ENCODE measurements at regions not wholly inside any gene's neighbourhood (a gene's known extent, or its start where the extent isn't known, plus 50 kb on each side); places are given as distances from the start of the nearest gene placed in this dataset.
"Not testable (repeated sequence)": the region's sequence is repeated elsewhere in the genome, so short reads cannot be mapped to it uniquely, and the experiment has no call there.

DNA sequence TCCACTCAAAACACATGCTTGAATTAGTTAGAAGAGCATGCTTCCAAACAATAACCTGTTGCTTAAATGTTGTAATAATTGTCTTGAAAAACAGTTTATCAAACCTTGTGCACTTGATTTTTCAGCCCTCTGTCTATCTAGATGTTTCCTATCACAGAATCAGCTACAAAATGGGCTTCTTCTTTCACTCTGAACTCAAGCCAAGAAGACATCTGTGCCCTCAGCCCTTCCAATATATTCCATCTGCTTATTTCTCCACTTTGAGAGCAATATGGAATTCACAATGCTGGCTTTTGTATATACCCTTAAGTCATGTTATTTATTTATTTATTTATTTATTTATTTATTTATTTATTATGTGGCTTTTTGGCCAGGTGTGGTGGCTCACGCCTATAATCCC is 234.2 kb downstream of the TOX3 start:
- TF ChIP-seq CTCF (IDR thresholded peaks at IDR 0.05), result no peak
- no peak overlapping the region for H3K4me3 Mint-ChIP-seq
- H3K4me1 Mint-ChIP-seq (ENCODE audit: low read depth), result no peaks in the 10 kb centered on the region
- H3K27ac Mint-ChIP-seq, result no peak overlapping the region
- H3K36me3 Mint-ChIP-seq (ENCODE audit: low read depth), result no peaks in the 10 kb centered on the region
- no peaks in the 10 kb centered on the region for H3K27me3 Mint-ChIP-seq (ENCODE audit: insufficient read depth)
- H3K9me3 Mint-ChIP-seq, result peaks cover 55% of the 10 kb centered on the region
- DNase-seq, result no peak

GRCh38 chr16:52309446-52310416 is 237.2 kb downstream of the TOX3 start:
- no peak for DNase-seq
- TF ChIP-seq CTCF (IDR thresholded peaks at IDR 0.05), result no peak

GRCh38 chr16:52308051-52308450 is 238.9 kb downstream of the TOX3 start:
- H3K9me3 Mint-ChIP-seq, result peaks cover 32% of the 10 kb centered on the region
- H3K4me3 Mint-ChIP-seq, result no peak overlapping the region
- H3K36me3 Mint-ChIP-seq (ENCODE audit: low read depth), result no peaks in the 10 kb centered on the region
- no peaks in the 10 kb centered on the region for H3K27me3 Mint-ChIP-seq (ENCODE audit: insufficient read depth)
- H3K27ac Mint-ChIP-seq, result no peak overlapping the region
- H3K4me1 Mint-ChIP-seq (ENCODE audit: low read depth), result no peaks in the 10 kb centered on the region
- TF ChIP-seq CTCF (IDR thresholded peaks at IDR 0.05), result no peak
- no peak for DNase-seq

More at GRCh38 chr16:52309446-52310416, 237.2 kb downstream of the TOX3 start:
- no peak overlapping the region for H3K27ac Mint-ChIP-seq
- H3K4me1 Mint-ChIP-seq (ENCODE audit: low read depth), result no peaks in the 10 kb centered on the region
- no peaks in the 10 kb centered on the region for H3K36me3 Mint-ChIP-seq (ENCODE audit: low read depth)
- H3K9me3 Mint-ChIP-seq, result peaks cover 36% of the 10 kb centered on the region
- no peak overlapping the region for H3K4me3 Mint-ChIP-seq
- no peaks in the 10 kb centered on the region for H3K27me3 Mint-ChIP-seq (ENCODE audit: insufficient read depth)

DNA sequence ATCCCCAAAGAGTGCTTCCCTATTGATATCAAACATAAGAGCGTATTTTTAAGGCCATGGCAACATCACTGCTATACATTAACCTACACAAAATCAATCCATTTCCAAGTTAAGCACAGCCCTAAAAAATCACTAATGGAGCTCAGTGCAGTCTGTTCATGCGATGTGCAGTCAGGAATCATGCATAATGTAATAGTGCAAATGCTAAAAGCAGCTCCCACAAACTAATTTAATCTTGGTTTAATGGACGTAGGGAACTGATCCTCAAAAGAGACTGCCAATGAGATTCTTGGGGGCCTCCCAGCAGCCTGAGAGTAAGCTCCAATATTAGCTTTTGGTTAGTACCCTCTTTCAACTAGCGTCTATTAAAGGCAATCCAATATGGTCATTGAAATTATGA is 245.9 kb downstream of the TOX3 start:
- no peak overlapping the region for H3K4me3 Mint-ChIP-seq
- H3K4me1 Mint-ChIP-seq (ENCODE audit: low read depth), result no peaks in the 10 kb centered on the region
- H3K27ac Mint-ChIP-seq, result no peak overlapping the region
- DNase-seq, result no peak
- no peaks in the 10 kb centered on the region; the same call in 1 of the 2 replicates for H3K27me3 Mint-ChIP-seq (ENCODE audit: insufficient read depth)
- H3K36me3 Mint-ChIP-seq (ENCODE audit: low read depth), result peaks cover 7% of the 10 kb centered on the region; the same call in 1 of the 2 replicates
- H3K9me3 Mint-ChIP-seq, result peaks cover 33% of the 10 kb centered on the region
- no peak for TF ChIP-seq CTCF (IDR thresholded peaks at IDR 0.05)

DNA sequence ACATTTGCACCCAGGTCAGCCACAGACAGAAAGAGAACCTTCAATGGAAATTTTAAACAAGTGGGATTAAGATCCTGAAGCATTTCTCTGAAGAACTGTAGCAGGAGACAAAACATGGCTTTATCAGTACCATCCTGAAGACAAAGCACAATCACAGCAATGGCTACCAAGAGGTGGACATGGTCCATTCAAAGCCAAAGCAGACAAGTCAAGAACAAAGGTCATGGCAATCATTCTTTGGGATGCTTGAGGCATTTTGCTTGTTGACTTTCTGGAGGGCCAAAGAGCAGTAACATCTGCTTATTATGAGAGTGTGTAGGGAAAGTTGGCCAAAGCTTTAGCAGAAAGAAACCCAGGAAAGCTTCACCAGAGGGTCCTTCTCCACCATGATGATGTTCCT is 248.2 kb downstream of the TOX3 start:
- no peak overlapping the region for H3K27ac Mint-ChIP-seq
- TF ChIP-seq CTCF (IDR thresholded peaks at IDR 0.05), result no peak
- no peaks in the 10 kb centered on the region for H3K4me1 Mint-ChIP-seq (ENCODE audit: low read depth)
- H3K9me3 Mint-ChIP-seq, result peaks cover 50% of the 10 kb centered on the region
- no peak for DNase-seq
- no peak overlapping the region for H3K4me3 Mint-ChIP-seq
- no peaks in the 10 kb centered on the region; the same call in 1 of the 2 replicates for H3K27me3 Mint-ChIP-seq (ENCODE audit: insufficient read depth)
- peaks cover 12% of the 10 kb centered on the region; the same call in 1 of the 2 replicates for H3K36me3 Mint-ChIP-seq (ENCODE audit: low read depth)

DNA sequence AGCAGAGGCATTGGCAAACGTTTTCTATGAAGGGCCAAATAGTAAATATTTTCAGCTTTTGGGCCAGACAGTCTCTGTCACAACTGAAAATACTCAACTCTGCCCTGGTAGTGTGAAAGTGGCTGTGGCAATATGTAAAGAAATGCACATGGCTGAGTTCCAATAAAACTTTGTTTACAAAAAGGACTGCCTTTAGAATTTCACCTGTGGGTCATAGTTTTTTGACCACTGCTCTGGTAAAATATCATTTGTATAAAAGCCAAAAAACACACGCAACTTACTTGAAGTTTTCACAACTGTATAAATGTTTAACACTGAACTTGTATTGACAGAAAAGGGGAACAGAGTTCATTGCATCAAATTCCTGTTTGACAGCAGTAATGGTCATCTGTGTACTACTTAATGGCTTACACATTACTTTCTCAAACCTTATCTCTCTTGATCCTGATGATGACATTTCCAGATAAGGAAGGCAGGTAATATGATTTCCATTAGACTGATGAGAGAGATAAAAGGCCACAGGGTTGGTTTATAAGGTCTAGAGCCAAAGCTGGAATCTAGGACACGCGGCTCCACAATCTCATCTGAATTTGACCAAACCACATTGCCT is 250.1 kb downstream of the TOX3 start:
- H3K27ac Mint-ChIP-seq; H3K4me1 Mint-ChIP-seq (ENCODE audit: low read depth); H3K4me3 Mint-ChIP-seq; DNase-seq; H3K27me3 Mint-ChIP-seq (ENCODE audit: insufficient read depth): not testable (repeated sequence)
- peaks cover 61% of the 10 kb centered on the region for H3K9me3 Mint-ChIP-seq
- peaks cover 12% of the 10 kb centered on the region; the same call in 1 of the 2 replicates for H3K36me3 Mint-ChIP-seq (ENCODE audit: low read depth)

All from HFFc6 (cell line).